A549 (cell line): ENCODE measurements at regions not wholly inside any gene's neighbourhood (a gene's known extent, or its start where the extent isn't known, plus 50 kb on each side); places are given as distances from the start of the nearest gene placed in this dataset.

Experiments used
- ATAC-seq, 2 experiments: fragments of 200-7000 bp in 1 of 2; fragments of >200 bp in 1 of 2; cut with Nextera tagmentation in 1 of 2; cut with Tn5 transposase in 1 of 2; 3 replicates each; pipeline versions ENCODE4 v1.8.0 to v1.9.1; 2018 to 2020; ENCODE audit warnings: mild to moderate bottlenecking in 1 of 2, moderate library complexity in 1 of 2
- CTCF ChIA-PET: fragments of 300-600 bp; sonication (Branson Sonifier 250); formaldehyde crosslinking; extraction: SDS; loops from one replicate; lab custom pipeline; 2021; ENCODE audit warnings: antibody characterized with exemption, inconsistent platforms; lab: Yijun Ruan, JAX
- POLR2A ChIA-PET: fragments of 350-600 bp; formaldehyde crosslinking; extraction: SDS; loops from one replicate; lab custom pipeline; 2021; ENCODE audit warnings: antibody characterized with exemption, inconsistent platforms; lab: Yijun Ruan, JAX
- DNase-seq, 2 experiments: peaks; one replicate each; pipeline versions ENCODE4 v3.0.0 to v3.0.0-alpha.2; 2011 to 2016; ENCODE audit warnings: low read depth in 1 of 2, low spot score in 1 of 2
- FAIRE-seq: peaks from 2 replicates; lab custom pipeline; 2011; peaks lifted over from hg19 to GRCh38; lab: Jason Lieb, UNC
- H3K27ac ChIP-seq, 2 experiments: fragments of >200 bp; sonication (Bioruptor Twin); formaldehyde crosslinking; 3 replicates each; pipeline ENCODE4 v1.5.1; 2016 to 2017
- H3K4me1 ChIP-seq: fragments of >200 bp; sonication (Bioruptor Twin); formaldehyde crosslinking; 3 replicates; pipeline ENCODE4 v1.6.1; 2016
- H3K4me2 ChIP-seq: fragments of >200 bp; sonication (Bioruptor Twin); formaldehyde crosslinking; 3 replicates; pipeline ENCODE4 v1.6.1; 2016
- H3K4me3 ChIP-seq: fragments of >200 bp; sonication (Bioruptor Twin); formaldehyde crosslinking; 3 replicates; pipeline ENCODE4 v1.5.1; 2016
- H3K9me3 ChIP-seq: fragments of >200 bp; sonication (Bioruptor Twin); formaldehyde crosslinking; 3 replicates; pipeline ENCODE4 v1.6.1; 2016
- BHLHE40 ChIP-seq: IDR thresholded peaks from 2 replicates; pipeline ENCODE4 v1.6.1; 2012; ENCODE audit warnings: low read depth, low read length, inconsistent platforms
- CBX2 ChIP-seq: fragments of 200-600 bp; sonication (generic); IDR thresholded peaks from 2 replicates; pipeline ENCODE4 v1.6.1; 2016; ENCODE audit warnings: low read depth, mild to moderate bottlenecking, borderline replicate concordance
- CEBPB ChIP-seq, 2 experiments: fragments of >200 bp in 1 of 2; sonication (Bioruptor Twin) in 1 of 2; formaldehyde crosslinking in 1 of 2; IDR thresholded peaks; 2 replicates each; pipeline ENCODE4 v1.6.1; 2012 to 2016
- E2F6 ChIP-seq: IDR thresholded peaks from 2 replicates; pipeline ENCODE4 v1.6.1; 2012; ENCODE audit warnings: low read depth, borderline replicate concordance
- EHF ChIP-seq: fragments of 250-450 bp; sonication (Bioruptor Pico); IDR thresholded peaks from 2 replicates; pipeline ENCODE4 v1.5.0; 2020; ENCODE audit warnings: mild to moderate bottlenecking
- ELK1 ChIP-seq: fragments of 150-350 bp; IDR thresholded peaks from 2 replicates; pipeline ENCODE4 v1.6.1; 2014; ENCODE audit warnings: low read depth, mild to moderate bottlenecking, low read length
- FOSL2 ChIP-seq, 2 experiments: fragments of 450-650 bp in 1 of 2; fragments of >200 bp in 1 of 2; sonication (Bioruptor Twin) in 1 of 2; formaldehyde crosslinking; IDR thresholded peaks; 2 replicates each; pipeline versions ENCODE4 v1.5.0 to v1.6.1; 2016 to 2020; ENCODE audit warnings: mild to moderate bottlenecking in 1 of 2, moderate library complexity in 1 of 2
- GATA3 ChIP-seq: IDR thresholded peaks from 2 replicates; pipeline ENCODE4 v1.6.1; 2012; ENCODE audit warnings: borderline replicate concordance
- HOXA7 ChIP-seq: fragments of 250-450 bp; sonication (Bioruptor Pico); IDR thresholded peaks from 2 replicates; pipeline ENCODE4 v1.5.0; 2020; ENCODE audit warnings: mild to moderate bottlenecking, moderate library complexity
- HOXB13 ChIP-seq: fragments of 250-450 bp; sonication (Bioruptor Pico); IDR thresholded peaks from 2 replicates; pipeline ENCODE4 v1.5.0; 2020; ENCODE audit warnings: low read depth, mild to moderate bottlenecking, moderate library complexity
- HOXB5 ChIP-seq: fragments of 250-450 bp; sonication (Bioruptor Pico); IDR thresholded peaks from 2 replicates; pipeline ENCODE4 v1.5.0; 2020; ENCODE audit warnings: mild to moderate bottlenecking, moderate library complexity
- JUN ChIP-seq, 2 experiments: fragments of >200 bp; sonication (Bioruptor Twin); formaldehyde crosslinking; IDR thresholded peaks; 2 replicates in 1 of 2; 3 replicates in 1 of 2; pipeline ENCODE4 v1.6.1; 2016 to 2017
- KDM5A ChIP-seq: fragments of 200-600 bp; sonication (generic); IDR thresholded peaks from 2 replicates; pipeline ENCODE4 v1.6.1; 2016; ENCODE audit warnings: antibody characterized with exemption, mild to moderate bottlenecking
- MYC ChIP-seq: IDR thresholded peaks from 2 replicates; pipeline ENCODE4 v1.6.1; 2012; ENCODE audit warnings: mild to moderate bottlenecking, inconsistent platforms, low read length, improper control_type of control experiment, borderline replicate concordance
- NFE2L2 ChIP-seq: fragments of 150-350 bp; conservative IDR thresholded peaks from 2 replicates; pipeline ENCODE4 v1.6.1; 2014; ENCODE audit warnings: low read length
- NPAS2 ChIP-seq: fragments of 250-450 bp; sonication (Bioruptor Pico); IDR thresholded peaks from 2 replicates; pipeline ENCODE4 v1.8.0; 2022; ENCODE audit warnings: mild to moderate bottlenecking, moderate library complexity, borderline replicate concordance
- POLR2AphosphoS2 ChIP-seq: conservative IDR thresholded peaks from 2 replicates; pipeline ENCODE4 v1.6.1; 2012; ENCODE audit warnings: low read length, improper control_type of control experiment, inconsistent platforms
- RAD21 ChIP-seq, 2 experiments: fragments of >200 bp in 1 of 2; sonication (Bioruptor Twin) in 1 of 2; formaldehyde crosslinking in 1 of 2; IDR thresholded peaks in 1 of 2; conservative IDR thresholded peaks in 1 of 2; 2 replicates in 1 of 2; 3 replicates in 1 of 2; pipeline ENCODE4 v1.6.1; 2012 to 2018; ENCODE audit warnings: inconsistent platforms in 1 of 2
- RCOR1 ChIP-seq: fragments of 150-350 bp; IDR thresholded peaks from 2 replicates; pipeline ENCODE4 v1.6.1; 2014; ENCODE audit warnings: antibody characterized with exemption, low read length, low read depth
- RFX5 ChIP-seq: fragments of 450-650 bp; IDR thresholded peaks from 2 replicates; pipeline ENCODE4 v1.7.1; 2014; ENCODE audit warnings: antibody characterized with exemption, mild to moderate bottlenecking, moderate library complexity
- SREBF2 ChIP-seq: fragments of 450-650 bp; IDR thresholded peaks from 2 replicates; pipeline ENCODE4 v1.6.1; 2014; ENCODE audit warnings: mild to moderate bottlenecking, moderate library complexity
- TFCP2L1 ChIP-seq: fragments of 250-450 bp; sonication (Bioruptor Pico); IDR thresholded peaks from 2 replicates; pipeline ENCODE4 v1.5.0; 2021; ENCODE audit warnings: mild to moderate bottlenecking
- ZFP36 ChIP-seq: fragments of 450-650 bp; IDR thresholded peaks from 2 replicates; pipeline ENCODE4 v1.6.1; 2014; ENCODE audit warnings: borderline replicate concordance; ENCODE audit not compliant: partially characterized antibody
- ZNF302 ChIP-seq: fragments of 250-450 bp; sonication (Bioruptor Pico); IDR thresholded peaks from 2 replicates; pipeline ENCODE4 v1.9.0; 2021; ENCODE audit warnings: inconsistent platforms, mild to moderate bottlenecking, moderate library complexity
- ZSCAN20 ChIP-seq: fragments of 250-450 bp; sonication (Bioruptor Pico); IDR thresholded peaks from 2 replicates; pipeline ENCODE4 v1.8.0; 2022; ENCODE audit warnings: mild to moderate bottlenecking, moderate library complexity
- WGBS: methylation state at CpG from one replicate; pipeline ENCODE4 v1.1.6; 2017; ENCODE audit errors: missing lambda C conversion rate; 5-methylcytosine and 5-hydroxymethylcytosine counted together
- TF ChIP-seq, protein P1 (sequence below): fragments of 450-650 bp; IDR thresholded peaks from 2 replicates; pipeline ENCODE4 v1.6.1; 2014; ENCODE audit warnings: antibody characterized with exemption
- TF ChIP-seq, protein P2 (sequence below): fragments of >200 bp; sonication (Bioruptor Twin); formaldehyde crosslinking; IDR thresholded peaks from 3 replicates; pipeline ENCODE4 v1.6.1; 2016

DNA sequence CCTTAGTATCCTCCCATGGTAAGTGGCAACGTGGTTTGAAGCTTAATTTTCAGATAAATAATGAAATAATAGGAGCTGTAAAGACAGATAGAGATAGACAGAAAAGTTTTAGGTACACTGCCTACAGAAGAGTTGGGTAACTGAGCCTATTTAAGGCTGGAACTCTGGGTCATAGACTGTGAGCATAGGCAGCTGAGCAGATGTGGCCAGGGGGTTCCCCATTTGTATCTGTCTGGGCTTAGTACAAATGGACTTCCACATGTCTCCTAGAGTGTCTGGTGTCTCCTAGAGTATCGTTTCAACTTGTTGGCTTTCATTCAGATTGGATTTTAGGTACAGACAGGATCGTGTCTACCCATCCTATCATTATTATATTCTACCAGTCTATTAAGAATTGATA lies 649.8 kb downstream of the DHX35 start (continued):
- no peak for TF ChIP-seq HOXA7 (CRISPR knock-in tag)
- no peak for TF ChIP-seq NPAS2
- TF ChIP-seq, protein P1, sequence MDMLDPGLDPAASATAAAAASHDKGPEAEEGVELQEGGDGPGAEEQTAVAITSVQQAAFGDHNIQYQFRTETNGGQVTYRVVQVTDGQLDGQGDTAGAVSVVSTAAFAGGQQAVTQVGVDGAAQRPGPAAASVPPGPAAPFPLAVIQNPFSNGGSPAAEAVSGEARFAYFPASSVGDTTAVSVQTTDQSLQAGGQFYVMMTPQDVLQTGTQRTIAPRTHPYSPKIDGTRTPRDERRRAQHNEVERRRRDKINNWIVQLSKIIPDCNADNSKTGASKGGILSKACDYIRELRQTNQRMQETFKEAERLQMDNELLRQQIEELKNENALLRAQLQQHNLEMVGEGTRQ = no peak
- TF ChIP-seq TFCP2L1 = no peak
- no peak for TF ChIP-seq NFE2L2
- TF ChIP-seq KDM5A = no peak
- TF ChIP-seq RAD21 (conservative IDR thresholded peaks at IDR 0.05 in 1 of 2, IDR thresholded peaks at IDR 0.05 in 1 of 2) = no peak
- no peak for TF ChIP-seq E2F6
- no peak for TF ChIP-seq ELK1
- TF ChIP-seq RFX5 = no peak

DNA sequence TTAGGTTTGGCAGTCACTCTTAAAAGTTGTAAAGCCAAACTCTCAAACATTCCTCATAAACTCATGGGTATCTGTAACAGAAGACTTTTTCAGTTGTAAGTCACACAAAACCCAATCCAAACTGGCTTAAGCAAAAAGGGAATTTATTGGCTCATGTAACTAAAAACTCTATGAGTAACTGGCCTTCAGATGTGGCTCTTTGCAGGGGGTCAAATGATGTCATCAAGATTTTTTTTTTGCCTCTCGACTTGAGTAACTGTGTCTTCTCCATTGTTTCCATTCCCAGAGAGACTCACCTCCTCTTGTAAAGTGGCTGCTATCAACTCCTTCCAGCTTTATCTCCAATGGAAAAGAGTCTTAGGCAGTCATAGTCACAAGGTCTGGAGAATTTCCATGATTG lies 645.0 kb downstream of the DHX35 start:
- H3K4me2 ChIP-seq = no peak overlapping the region
- FAIRE-seq = no peak
- CTCF ChIA-PET = no interaction called here
- WGBS = 0% methylated on average over 1 of the region's 1 CpG
- H3K27ac ChIP-seq = no peak overlapping the region
- TF ChIP-seq ZNF302 (CRISPR knock-in tag) = no peak
- no peak for TF ChIP-seq TFCP2L1
- TF ChIP-seq SREBF2 = no peak
- TF ChIP-seq, protein P2, sequence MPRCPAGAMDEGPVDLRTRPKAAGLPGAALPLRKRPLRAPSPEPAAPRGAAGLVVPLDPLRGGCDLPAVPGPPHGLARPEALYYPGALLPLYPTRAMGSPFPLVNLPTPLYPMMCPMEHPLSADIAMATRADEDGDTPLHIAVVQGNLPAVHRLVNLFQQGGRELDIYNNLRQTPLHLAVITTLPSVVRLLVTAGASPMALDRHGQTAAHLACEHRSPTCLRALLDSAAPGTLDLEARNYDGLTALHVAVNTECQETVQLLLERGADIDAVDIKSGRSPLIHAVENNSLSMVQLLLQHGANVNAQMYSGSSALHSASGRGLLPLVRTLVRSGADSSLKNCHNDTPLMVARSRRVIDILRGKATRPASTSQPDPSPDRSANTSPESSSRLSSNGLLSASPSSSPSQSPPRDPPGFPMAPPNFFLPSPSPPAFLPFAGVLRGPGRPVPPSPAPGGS = no peak
- TF ChIP-seq ZSCAN20 (CRISPR knock-in tag) = no peak
- TF ChIP-seq MYC = no peak
- TF ChIP-seq CBX2 = no peak
- no peak overlapping the region for H3K4me3 ChIP-seq
- DNase-seq = no peak
- POLR2A ChIA-PET = no interaction called here
- H3K9me3 ChIP-seq = no peaks in the 10 kb centered on the region
- no peak for ATAC-seq
- H3K4me1 ChIP-seq = no peaks in the 10 kb centered on the region

DNA sequence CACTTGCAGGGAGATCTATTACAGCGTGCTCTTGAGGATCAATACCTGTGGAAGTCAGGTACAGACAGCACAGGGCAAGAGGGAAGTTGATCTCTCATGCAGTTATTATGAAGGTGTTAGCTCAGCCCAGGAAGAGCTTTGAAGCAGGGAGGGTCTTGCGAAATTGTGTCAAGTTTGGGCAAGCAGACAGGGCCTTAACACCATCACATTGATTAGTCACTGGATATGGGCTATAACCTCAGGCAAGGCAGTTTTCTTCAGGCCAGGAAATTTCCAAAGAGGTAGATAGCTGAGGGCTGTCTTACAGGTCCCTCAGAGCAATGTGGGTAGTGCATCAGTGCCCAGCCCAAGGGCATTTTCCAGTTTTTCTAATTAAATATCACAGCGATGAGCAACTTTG lies 643.8 kb downstream of the DHX35 start:
- 8% methylated on average over 3 of the region's 3 CpGs for WGBS
- no peak overlapping the region for H3K4me2 ChIP-seq
- FAIRE-seq (no peak), DNase-seq (no peak), ATAC-seq (no peak)
- no peaks in the 10 kb centered on the region for H3K9me3 ChIP-seq
- no peak for TF ChIP-seq HOXB13 (CRISPR knock-in tag)
- no peaks in the 10 kb centered on the region for H3K4me1 ChIP-seq
- H3K27ac ChIP-seq = no peak overlapping the region
- CTCF ChIA-PET = no interaction called here
- no peak overlapping the region for H3K4me3 ChIP-seq
- POLR2A ChIA-PET = no interaction called here

GRCh38 chr20:39605361-39605760 lies 643.2 kb downstream of the DHX35 start:
- no peak overlapping the region for H3K27ac ChIP-seq
- no peak for DNase-seq
- ChIA-PET POLR2A (no interaction called here), CTCF (no interaction called here)
- FAIRE-seq = no peak
- no peak for ATAC-seq
- no peak overlapping the region for H3K4me3 ChIP-seq
- no peaks in the 10 kb centered on the region for H3K4me1 ChIP-seq
- WGBS = under 1% methylated on average over 2 of the region's 2 CpGs
- no peak overlapping the region for H3K4me2 ChIP-seq
- no peak for TF ChIP-seq BHLHE40
- TF ChIP-seq EHF (CRISPR knock-in tag) = no peak
- TF ChIP-seq JUN (IDR thresholded peaks at IDR 0.05) = no peak
- no peak for TF ChIP-seq POLR2AphosphoS2
- TF ChIP-seq CEBPB (IDR thresholded peaks at IDR 0.05) = no peak
- no peak for TF ChIP-seq TFCP2L1
- no peak for TF ChIP-seq RAD21 (conservative IDR thresholded peaks at IDR 0.05 in 1 of 2, IDR thresholded peaks at IDR 0.05 in 1 of 2)
- no peak for TF ChIP-seq RCOR1
- no peak for TF ChIP-seq FOSL2 (IDR thresholded peaks at IDR 0.05)
- no peak for TF ChIP-seq FOSL2 (CRISPR knock-in tag; IDR thresholded peaks at IDR 0.05)
- TF ChIP-seq GATA3 = no peak
- TF ChIP-seq ZFP36 = no peak
- TF ChIP-seq HOXB13 (CRISPR knock-in tag) = no peak
- TF ChIP-seq HOXB5 (CRISPR knock-in tag) = no peak
- H3K9me3 ChIP-seq = no peaks in the 10 kb centered on the region
